ENCODE measurements at regions not wholly inside any gene's neighbourhood (a gene's known extent, or its start where the extent isn't known, plus 50 kb on each side); places are given as distances from the start of the nearest gene placed in this dataset.

- TF ChIP-seq CTCF (IDR thresholded peaks at IDR 0.05; ENCODE audit: insufficient read depth, low read length, poor library complexity, severe bottlenecking) = no peak
- TF ChIP-seq EZH2phosphoT487 (conservative IDR thresholded peaks at IDR 0.05; ENCODE audit: low read length) = no peak
These were observed 1073.1 kb upstream of the FANCL start for GRCh38 chr2:59314031-59314766.
